ENCODE measurements at regions not wholly inside any gene's neighbourhood (a gene's known extent, or its start where the extent isn't known, plus 50 kb on each side); places are given as distances from the start of the nearest gene placed in this dataset.
"Not testable (repeated sequence)": the region's sequence is repeated elsewhere in the genome, so short reads cannot be mapped to it uniquely, and the experiment has no call there.

- H3K27ac Mint-ChIP-seq (ENCODE audit: unreplicated experiment) = no peak overlapping the region
- no peak for DNase-seq (ENCODE audit: low spot score)
- H3K27me3 Mint-ChIP-seq (ENCODE audit: low read depth) = peaks cover 4% of the 10 kb centered on the region
- H3K4me3 Mint-ChIP-seq (ENCODE audit: unreplicated experiment) = no peak overlapping the region
- TF ChIP-seq CTCF (IDR thresholded peaks at IDR 0.05) = no peak
- H3K9me3 Mint-ChIP-seq (ENCODE audit: low read depth) = no peaks in the 10 kb centered on the region
- no peaks in the 10 kb centered on the region for H3K4me1 Mint-ChIP-seq (ENCODE audit: low read depth)
- H3K36me3 Mint-ChIP-seq (ENCODE audit: low read depth) = no peaks in the 10 kb centered on the region
Measured at GRCh38 chr2:101630224-101630949, 67.1 kb upstream of the MAP4K4 start.

DNA sequence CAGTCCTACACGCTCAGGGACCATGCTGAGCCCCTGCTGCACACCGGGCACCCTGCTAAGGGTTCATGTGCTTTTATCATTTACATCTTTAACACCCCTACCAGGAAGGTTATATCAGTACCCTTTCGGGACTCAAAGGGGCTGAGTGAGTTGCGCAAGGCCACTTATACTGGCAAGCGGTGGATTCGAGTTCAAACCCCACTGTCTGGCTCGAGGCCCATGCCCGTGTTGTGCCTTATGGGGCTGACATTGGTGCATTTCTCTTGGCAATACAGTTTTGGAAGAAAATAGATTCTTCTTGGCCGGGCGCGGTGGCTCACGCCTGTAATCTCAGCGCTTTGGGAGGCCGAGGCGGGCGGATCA lies 69.5 kb upstream of the MAP4K4 start:
- H3K27ac Mint-ChIP-seq (ENCODE audit: unreplicated experiment) = no peak overlapping the region
- peak; percentile 74 for DNase-seq (ENCODE audit: low spot score)
- no peaks in the 10 kb centered on the region for H3K9me3 Mint-ChIP-seq (ENCODE audit: low read depth)
- no peak for TF ChIP-seq CTCF (IDR thresholded peaks at IDR 0.05)
- H3K4me3 Mint-ChIP-seq (ENCODE audit: unreplicated experiment) = no peak overlapping the region
- no peaks in the 10 kb centered on the region for H3K36me3 Mint-ChIP-seq (ENCODE audit: low read depth)
- peaks cover 4% of the 10 kb centered on the region for H3K27me3 Mint-ChIP-seq (ENCODE audit: low read depth)
- H3K4me1 Mint-ChIP-seq (ENCODE audit: low read depth) = no peaks in the 10 kb centered on the region

GRCh38 chr2:101627285-101628029 lies 70.0 kb upstream of the MAP4K4 start:
- no peaks in the 10 kb centered on the region for H3K9me3 Mint-ChIP-seq (ENCODE audit: low read depth)
- peak; percentile 41 for DNase-seq (ENCODE audit: low spot score)
- H3K27ac Mint-ChIP-seq (ENCODE audit: unreplicated experiment) = no peak overlapping the region
- no peaks in the 10 kb centered on the region for H3K4me1 Mint-ChIP-seq (ENCODE audit: low read depth)
- H3K4me3 Mint-ChIP-seq (ENCODE audit: unreplicated experiment) = no peak overlapping the region
- peaks cover 4% of the 10 kb centered on the region for H3K27me3 Mint-ChIP-seq (ENCODE audit: low read depth)
- no peak for TF ChIP-seq CTCF (IDR thresholded peaks at IDR 0.05)
- no peaks in the 10 kb centered on the region for H3K36me3 Mint-ChIP-seq (ENCODE audit: low read depth)

- H3K27me3 Mint-ChIP-seq (ENCODE audit: low read depth); H3K9me3 Mint-ChIP-seq (ENCODE audit: low read depth); H3K4me3 Mint-ChIP-seq (ENCODE audit: unreplicated experiment); H3K36me3 Mint-ChIP-seq (ENCODE audit: low read depth); H3K27ac Mint-ChIP-seq (ENCODE audit: unreplicated experiment); H3K4me1 Mint-ChIP-seq (ENCODE audit: low read depth); DNase-seq (ENCODE audit: low spot score): not testable (repeated sequence)
Measured at GRCh38 chr2:101625814-101626213, 71.7 kb upstream of the MAP4K4 start.

GRCh38 chr2:101625387-101625786 lies 72.1 kb upstream of the MAP4K4 start:
- H3K27me3 Mint-ChIP-seq (ENCODE audit: low read depth) = peaks cover 4% of the 10 kb centered on the region
- no peak for DNase-seq (ENCODE audit: low spot score)
- H3K9me3 Mint-ChIP-seq (ENCODE audit: low read depth) = no peaks in the 10 kb centered on the region
- no peak for TF ChIP-seq CTCF (IDR thresholded peaks at IDR 0.05)
- no peak overlapping the region for H3K4me3 Mint-ChIP-seq (ENCODE audit: unreplicated experiment)
- no peaks in the 10 kb centered on the region for H3K4me1 Mint-ChIP-seq (ENCODE audit: low read depth)
- H3K36me3 Mint-ChIP-seq (ENCODE audit: low read depth) = no peaks in the 10 kb centered on the region
- H3K27ac Mint-ChIP-seq (ENCODE audit: unreplicated experiment) = no peak overlapping the region

Measured in chondrocyte (in vitro differentiated cells).